Uterus (tissue), 2 donors: ENCODE measurements at regions not wholly inside any gene's neighbourhood (a gene's known extent, or its start where the extent isn't known, plus 50 kb on each side); places are given as distances from the start of the nearest gene placed in this dataset.

ENCODE experiments used
- CTCF ChIP-seq, 4 experiments: fragments of 200-600 bp in 2 of 4; fragments of 450-650 bp in 2 of 4; sonication (generic) in 2 of 4; IDR thresholded peaks; one replicate each; pipeline ENCODE4 v1.5.1; 2016 to 2019; ENCODE audit warnings: antibody characterized with exemption in 4 of 4, mild to moderate bottlenecking in 2 of 4, moderate library complexity in 1 of 4
- POLR2A ChIP-seq, 2 donors: fragments of 450-650 bp; IDR thresholded peaks; one replicate each; pipeline ENCODE4 v1.6.1; 2016; ENCODE audit warnings: antibody characterized with exemption in 2 of 2, mild to moderate bottlenecking in 1 of 2, moderate library complexity in 1 of 2

GRCh38 chr1:148334339-148335130 lies 148.6 kb downstream of the PPIAL4G start:
- no peak for TF ChIP-seq CTCF (IDR thresholded peaks at IDR 0.05)
- peak in 1 of 2 donors; percentile 50 for TF ChIP-seq POLR2A (IDR thresholded peaks at IDR 0.05)
